ENCODE measurements at regions not wholly inside any gene's neighbourhood (a gene's known extent, or its start where the extent isn't known, plus 50 kb on each side); places are given as distances from the start of the nearest gene placed in this dataset.
A peak's percentile ranks its signal among the peaks of the same experiment; 100 is the strongest.

GRCh38 chr15:95979286-95979685, 351.2 kb upstream of the NR2F2 start:
- H2AFZ ChIP-seq = no peak overlapping the region
- H3K9me2 ChIP-seq (ENCODE audit: insufficient read depth) = no peaks in the 10 kb centered on the region
- in situ Hi-C loops (cut with MboI) = no loop called here
- H3K4me3 ChIP-seq = no peak overlapping the region
- no peak overlapping the region for H3K4me2 ChIP-seq (ENCODE audit: unreplicated experiment)
- no peaks in the 10 kb centered on the region for H3K36me3 ChIP-seq (ENCODE audit: low read depth)
- 79% methylated on average over 3 of the region's 3 CpGs for WGBS, 2 experiments (ENCODE audit: low coverage in 1 of 2, low lambda C conversion rate in 2 of 2, missing lambda C conversion rate in 2 of 2)
- TF ChIP-seq EZH2 (IDR thresholded peaks at IDR 0.05; ENCODE audit: insufficient read depth, poor library complexity, severe bottlenecking) = no peak
- no peak for TF ChIP-seq EZH2phosphoT487 (IDR thresholded peaks at IDR 0.05; ENCODE audit: insufficient read depth, low read depth)
- no peaks in the 10 kb centered on the region for H3F3A ChIP-seq (ENCODE audit: insufficient read depth)
- no peaks in the 10 kb centered on the region for H4K20me1 ChIP-seq (ENCODE audit: insufficient read depth)
- no peaks in the 10 kb centered on the region for H3K9me3 ChIP-seq (ENCODE audit: low read depth)
- no peak for DNase-seq
- no peaks in the 10 kb centered on the region for H3K4me1 ChIP-seq (ENCODE audit: insufficient read depth)
- no peaks in the 10 kb centered on the region for H3K79me2 ChIP-seq (ENCODE audit: insufficient read depth)
- no peak overlapping the region for H3K27ac ChIP-seq
- no peaks in the 10 kb centered on the region for H3K27me3 ChIP-seq (replicated peaks; ENCODE audit: insufficient read depth)
- no peak overlapping the region for H3K9ac ChIP-seq

GRCh38 chr15:95981209-95981608, 349.3 kb upstream of the NR2F2 start:
- Histone ChIP-seq H3K27ac (no peak overlapping the region), H3K4me2 (ENCODE audit: unreplicated experiment) (no peak overlapping the region), H2AFZ (no peak overlapping the region), H3K9ac (no peak overlapping the region), H3F3A (ENCODE audit: insufficient read depth) (no peaks in the 10 kb centered on the region), H3K79me2 (ENCODE audit: insufficient read depth) (no peaks in the 10 kb centered on the region), H3K9me3 (ENCODE audit: low read depth) (no peaks in the 10 kb centered on the region), H3K9me2 (ENCODE audit: insufficient read depth) (no peaks in the 10 kb centered on the region), H3K4me1 (ENCODE audit: insufficient read depth) (no peaks in the 10 kb centered on the region), H3K4me3 (no peak overlapping the region), H4K20me1 (ENCODE audit: insufficient read depth) (no peaks in the 10 kb centered on the region), H3K36me3 (ENCODE audit: low read depth) (no peaks in the 10 kb centered on the region), H3K27me3 (replicated peaks; ENCODE audit: insufficient read depth) (no peaks in the 10 kb centered on the region)
- TF ChIP-seq EZH2phosphoT487 (IDR thresholded peaks at IDR 0.05; ENCODE audit: insufficient read depth, low read depth) = no peak
- TF ChIP-seq EZH2 (IDR thresholded peaks at IDR 0.05; ENCODE audit: insufficient read depth, poor library complexity, severe bottlenecking) = no peak
- 58 to 65% methylated on average over 6 of the region's 6 CpGs for WGBS, 2 experiments (ENCODE audit: low coverage in 1 of 2, low lambda C conversion rate in 2 of 2, missing lambda C conversion rate in 2 of 2)
- in situ Hi-C loops (cut with MboI) = no loop called here
- DNase-seq = no peak

GRCh38 chr15:95987299-95987698, 343.2 kb upstream of the NR2F2 start:
- Histone ChIP-seq H3K27ac (no peak overlapping the region), H3K4me1 (ENCODE audit: insufficient read depth) (peaks cover 4% of the 10 kb centered on the region; the same call in 1 of the 2 replicates), H3K9me2 (ENCODE audit: insufficient read depth) (no peaks in the 10 kb centered on the region), H3K36me3 (ENCODE audit: low read depth) (no peaks in the 10 kb centered on the region), H3K9ac (no peak overlapping the region), H3K27me3 (replicated peaks; ENCODE audit: insufficient read depth) (no peaks in the 10 kb centered on the region), H2AFZ (no peak overlapping the region), H3F3A (ENCODE audit: insufficient read depth) (no peaks in the 10 kb centered on the region), H3K4me2 (ENCODE audit: unreplicated experiment) (no peak overlapping the region), H4K20me1 (ENCODE audit: insufficient read depth) (no peaks in the 10 kb centered on the region), H3K9me3 (ENCODE audit: low read depth) (no peaks in the 10 kb centered on the region), H3K4me3 (no peak overlapping the region), H3K79me2 (ENCODE audit: insufficient read depth) (no peaks in the 10 kb centered on the region)
- TF ChIP-seq EZH2 (IDR thresholded peaks at IDR 0.05; ENCODE audit: insufficient read depth, poor library complexity, severe bottlenecking) (no peak), EZH2phosphoT487 (IDR thresholded peaks at IDR 0.05; ENCODE audit: insufficient read depth, low read depth) (no peak)
- DNase-seq = no peak
- in situ Hi-C loops (cut with MboI) = no loop called here
- WGBS, 2 experiments (ENCODE audit: low coverage in 1 of 2, low lambda C conversion rate in 2 of 2, missing lambda C conversion rate in 2 of 2) = 65% methylated on average over 4 of the region's 4 CpGs

GRCh38 chr15:95987886-95988573, 342.5 kb upstream of the NR2F2 start:
- H3K79me2 ChIP-seq (ENCODE audit: insufficient read depth) = no peaks in the 10 kb centered on the region
- H3K4me1 ChIP-seq (ENCODE audit: insufficient read depth) = peaks cover 4% of the 10 kb centered on the region; the same call in 1 of the 2 replicates
- H3K27me3 ChIP-seq (replicated peaks; ENCODE audit: insufficient read depth) = no peaks in the 10 kb centered on the region
- no peaks in the 10 kb centered on the region for H3K36me3 ChIP-seq (ENCODE audit: low read depth)
- no peaks in the 10 kb centered on the region for H3K9me3 ChIP-seq (ENCODE audit: low read depth)
- H3K9ac ChIP-seq = no peak overlapping the region
- H2AFZ ChIP-seq = peak overlapping the region; percentile 50
- no peak for TF ChIP-seq EZH2phosphoT487 (IDR thresholded peaks at IDR 0.05; ENCODE audit: insufficient read depth, low read depth)
- TF ChIP-seq EZH2 (IDR thresholded peaks at IDR 0.05; ENCODE audit: insufficient read depth, poor library complexity, severe bottlenecking) = no peak
- no peak overlapping the region for H3K4me3 ChIP-seq
- WGBS, 2 experiments (ENCODE audit: low coverage in 1 of 2, low lambda C conversion rate in 2 of 2, missing lambda C conversion rate in 2 of 2) = 60 to 82% methylated on average over 3 of the region's 3 CpGs
- H4K20me1 ChIP-seq (ENCODE audit: insufficient read depth) = no peaks in the 10 kb centered on the region
- H3K4me2 ChIP-seq (ENCODE audit: unreplicated experiment) = no peak overlapping the region
- H3K27ac ChIP-seq = no peak overlapping the region
- H3K9me2 ChIP-seq (ENCODE audit: insufficient read depth) = no peaks in the 10 kb centered on the region
- no peak for DNase-seq
- H3F3A ChIP-seq (ENCODE audit: insufficient read depth) = no peaks in the 10 kb centered on the region
- in situ Hi-C loops (cut with MboI) = no loop called here

Measured in GM23248 (cell line).